ENCODE measurements at regions not wholly inside any gene's neighbourhood (a gene's known extent, or its start where the extent isn't known, plus 50 kb on each side); places are given as distances from the start of the nearest gene placed in this dataset.
A peak's percentile ranks its signal among the peaks of the same experiment; 100 is the strongest.

DNA sequence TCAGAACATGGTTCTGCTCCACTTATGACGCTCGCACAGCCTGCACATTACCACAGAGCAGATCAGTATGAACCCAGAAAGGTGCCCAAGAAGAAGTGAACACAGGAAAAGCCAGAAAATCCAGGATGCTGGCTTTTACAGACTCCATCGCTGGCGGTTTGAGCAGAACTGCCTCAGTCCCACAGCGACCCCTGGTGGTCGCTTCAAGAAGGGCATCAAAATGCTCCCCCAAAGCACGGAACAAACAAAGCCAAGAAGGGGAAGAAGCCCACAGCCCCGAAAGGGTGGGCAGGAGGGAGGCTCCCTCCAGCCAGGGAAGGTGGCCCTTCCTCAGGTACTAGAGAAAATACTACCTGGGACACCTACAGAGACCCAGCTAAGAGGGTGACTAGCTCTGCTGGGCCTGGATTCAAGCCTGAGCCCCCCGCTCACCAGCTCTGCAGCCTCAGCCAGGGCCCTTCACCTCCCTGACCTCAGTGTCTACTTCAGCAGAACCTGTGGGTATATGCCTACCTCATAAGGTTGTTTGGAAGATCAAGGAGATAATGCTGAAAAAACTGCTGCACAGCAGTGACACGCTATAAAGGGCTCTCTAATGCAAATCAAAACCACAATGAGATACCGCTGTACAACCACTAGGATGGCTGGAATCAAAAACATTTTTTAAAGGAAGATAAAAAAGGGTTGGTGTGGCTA lies 98.1 kb downstream of the NCOR2 start:
- TF ChIP-seq, protein P1, sequence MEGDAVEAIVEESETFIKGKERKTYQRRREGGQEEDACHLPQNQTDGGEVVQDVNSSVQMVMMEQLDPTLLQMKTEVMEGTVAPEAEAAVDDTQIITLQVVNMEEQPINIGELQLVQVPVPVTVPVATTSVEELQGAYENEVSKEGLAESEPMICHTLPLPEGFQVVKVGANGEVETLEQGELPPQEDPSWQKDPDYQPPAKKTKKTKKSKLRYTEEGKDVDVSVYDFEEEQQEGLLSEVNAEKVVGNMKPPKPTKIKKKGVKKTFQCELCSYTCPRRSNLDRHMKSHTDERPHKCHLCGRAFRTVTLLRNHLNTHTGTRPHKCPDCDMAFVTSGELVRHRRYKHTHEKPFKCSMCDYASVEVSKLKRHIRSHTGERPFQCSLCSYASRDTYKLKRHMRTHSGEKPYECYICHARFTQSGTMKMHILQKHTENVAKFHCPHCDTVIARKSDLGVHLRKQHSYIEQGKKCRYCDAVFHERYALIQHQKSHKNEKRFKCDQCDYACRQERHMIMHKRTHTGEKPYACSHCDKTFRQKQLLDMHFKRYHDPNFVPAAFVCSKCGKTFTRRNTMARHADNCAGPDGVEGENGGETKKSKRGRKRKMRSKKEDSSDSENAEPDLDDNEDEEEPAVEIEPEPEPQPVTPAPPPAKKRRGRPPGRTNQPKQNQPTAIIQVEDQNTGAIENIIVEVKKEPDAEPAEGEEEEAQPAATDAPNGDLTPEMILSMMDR (IDR thresholded peaks at IDR 0.05), result peak; percentile 85
- no peak for TF ChIP-seq ZFX (IDR thresholded peaks at IDR 0.05; ENCODE audit: borderline replicate concordance)
